GM19238 (cell line): ENCODE measurements at regions not wholly inside any gene's neighbourhood (a gene's known extent, or its start where the extent isn't known, plus 50 kb on each side); places are given as distances from the start of the nearest gene placed in this dataset.
"Not testable (repeated sequence)": the region's sequence is repeated elsewhere in the genome, so short reads cannot be mapped to it uniquely, and the experiment has no call there.

ENCODE experiments used
- DNase-seq: peaks from one replicate; pipeline ENCODE4 v3.0.0; 2011; ENCODE audit warnings: low spot score; ENCODE audit not compliant: insufficient read length

- DNase-seq = no peak
Observed at GRCh38 chr1:87985071-87985470, 656.4 kb downstream of the LMO4 start.

- DNase-seq = no peak
Observed at GRCh38 chr1:87986130-87986866, 657.6 kb downstream of the LMO4 start.

GRCh38 chr1:87989346-87989745 is 660.7 kb downstream of the LMO4 start:
- DNase-seq = no peak

- not testable (repeated sequence) for DNase-seq
Observed at GRCh38 chr1:87992536-87992935, 663.9 kb downstream of the LMO4 start.

GRCh38 chr1:87993051-87993450 is 664.4 kb downstream of the LMO4 start:
- no peak for DNase-seq

GRCh38 chr1:87999852-88000251 is 671.2 kb downstream of the LMO4 start:
- no peak for DNase-seq

GRCh38 chr1:88001460-88001859 is 672.8 kb downstream of the LMO4 start:
- no peak for DNase-seq

GRCh38 chr1:88003255-88003654 is 674.6 kb downstream of the LMO4 start:
- no peak for DNase-seq

GRCh38 chr1:88009916-88010315 is 674.2 kb upstream of the PKN2 start:
- no peak for DNase-seq

- DNase-seq = no peak
Observed at GRCh38 chr1:88013485-88013884, 670.6 kb upstream of the PKN2 start.

- no peak for DNase-seq
Observed at GRCh38 chr1:88014131-88014530, 669.9 kb upstream of the PKN2 start.

GRCh38 chr1:88016947-88017346 is 667.1 kb upstream of the PKN2 start:
- DNase-seq = no peak

- DNase-seq = no peak
Observed at GRCh38 chr1:88021529-88021928, 662.5 kb upstream of the PKN2 start.

- DNase-seq = no peak
Observed at GRCh38 chr1:88022516-88022915, 661.6 kb upstream of the PKN2 start.

- no peak for DNase-seq
Observed at GRCh38 chr1:88029142-88029541, 654.9 kb upstream of the PKN2 start.

- DNase-seq = no peak
Observed at GRCh38 chr1:88029899-88030298, 654.2 kb upstream of the PKN2 start.

GRCh38 chr1:88035578-88035977 is 648.5 kb upstream of the PKN2 start:
- DNase-seq = no peak

- DNase-seq = no peak
Observed at GRCh38 chr1:88036345-88037014, 647.6 kb upstream of the PKN2 start.

- DNase-seq = no peak
Observed at GRCh38 chr1:88039240-88039639, 644.8 kb upstream of the PKN2 start.

GRCh38 chr1:88043834-88044233 is 640.2 kb upstream of the PKN2 start:
- no peak for DNase-seq

- no peak for DNase-seq
Observed at GRCh38 chr1:88052167-88052566, 631.9 kb upstream of the PKN2 start.

GRCh38 chr1:88053065-88053464 is 631.0 kb upstream of the PKN2 start:
- DNase-seq = no peak

- no peak for DNase-seq
Observed at GRCh38 chr1:88056881-88057280, 627.2 kb upstream of the PKN2 start.
